ENCODE measurements at regions not wholly inside any gene's neighbourhood (a gene's known extent, or its start where the extent isn't known, plus 50 kb on each side); places are given as distances from the start of the nearest gene placed in this dataset.

DNA sequence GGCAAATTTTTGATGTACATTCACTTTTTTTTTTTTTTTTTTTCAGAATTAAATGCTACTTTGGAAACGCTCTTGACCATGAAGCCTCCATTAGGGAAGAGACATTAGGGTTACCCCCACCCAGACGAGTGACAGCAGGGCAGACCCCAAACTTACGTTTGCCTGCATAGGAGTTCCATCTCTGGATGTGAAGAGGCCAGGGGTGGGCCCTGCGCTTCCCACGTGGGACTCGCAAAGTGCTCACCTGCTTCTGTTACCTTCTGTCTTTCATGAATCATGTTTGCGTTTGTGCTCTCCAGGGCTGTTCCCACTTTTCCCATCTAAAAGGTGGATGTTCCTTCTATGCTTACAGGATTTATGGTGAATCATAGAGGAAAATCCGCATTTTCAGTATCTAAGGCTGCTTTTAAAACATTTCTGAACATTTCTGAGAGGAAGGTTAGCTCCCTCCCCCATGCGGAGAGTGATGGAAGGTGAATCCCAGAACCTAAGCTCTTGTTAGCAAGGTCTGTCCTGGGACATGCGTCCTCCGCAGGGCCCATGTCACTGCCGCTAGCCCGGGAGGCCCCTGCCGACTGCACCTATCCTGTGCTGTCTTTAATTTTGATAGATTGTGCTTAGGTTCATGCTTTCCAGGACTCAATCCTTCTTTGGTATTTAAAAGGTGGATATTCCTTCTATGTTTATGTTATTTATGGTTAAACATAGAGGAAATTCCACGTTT lies 135.7 kb upstream of the RTL1 start:
- no peaks in the 10 kb centered on the region for H3K36me3 ChIP-seq
- H3K27me3 ChIP-seq: no peaks in the 10 kb centered on the region
- H3K4me3 ChIP-seq: no peak overlapping the region
- H3K9ac ChIP-seq: no peak overlapping the region
- no peaks in the 10 kb centered on the region for H3K4me1 ChIP-seq
- no peak for TF ChIP-seq Cebpa-rat (IDR thresholded peaks at IDR 0.05)
- no peak overlapping the region for H3K27ac ChIP-seq
- H4K20me1 ChIP-seq: no peaks in the 10 kb centered on the region
- peaks cover 19% of the 10 kb centered on the region; the same call in 1 of the 2 replicates for H3K9me3 ChIP-seq
- no peak overlapping the region for H3K4me2 ChIP-seq

DNA sequence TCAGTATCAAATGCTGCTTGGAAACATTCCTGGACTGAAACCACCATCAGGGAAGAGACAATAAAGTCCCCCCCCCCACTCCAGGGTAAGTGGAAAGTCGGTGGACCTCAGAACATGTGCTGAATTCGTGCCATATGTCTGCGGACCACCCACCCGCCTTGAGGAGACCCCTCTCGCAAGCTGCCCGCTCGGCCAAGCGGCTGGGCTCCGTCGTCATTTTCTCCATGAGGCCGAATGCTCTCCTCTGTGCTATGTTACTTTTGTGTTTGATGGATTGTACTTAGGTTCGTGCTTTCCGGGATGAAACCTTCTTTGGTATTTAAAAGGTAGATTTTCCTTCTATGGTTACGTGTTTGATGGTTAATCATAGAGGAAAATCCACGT lies 136.2 kb upstream of the RTL1 start:
- Histone ChIP-seq H3K4me2 (no peak overlapping the region), H4K20me1 (no peaks in the 10 kb centered on the region), H3K27ac (no peak overlapping the region), H3K4me3 (no peak overlapping the region), H3K9me3 (peaks cover 19% of the 10 kb centered on the region; the same call in 1 of the 2 replicates), H3K4me1 (no peaks in the 10 kb centered on the region), H3K36me3 (no peaks in the 10 kb centered on the region), H3K9ac (no peak overlapping the region), H3K27me3 (no peaks in the 10 kb centered on the region)
- TF ChIP-seq Cebpa-rat (IDR thresholded peaks at IDR 0.05): no peak

DNA sequence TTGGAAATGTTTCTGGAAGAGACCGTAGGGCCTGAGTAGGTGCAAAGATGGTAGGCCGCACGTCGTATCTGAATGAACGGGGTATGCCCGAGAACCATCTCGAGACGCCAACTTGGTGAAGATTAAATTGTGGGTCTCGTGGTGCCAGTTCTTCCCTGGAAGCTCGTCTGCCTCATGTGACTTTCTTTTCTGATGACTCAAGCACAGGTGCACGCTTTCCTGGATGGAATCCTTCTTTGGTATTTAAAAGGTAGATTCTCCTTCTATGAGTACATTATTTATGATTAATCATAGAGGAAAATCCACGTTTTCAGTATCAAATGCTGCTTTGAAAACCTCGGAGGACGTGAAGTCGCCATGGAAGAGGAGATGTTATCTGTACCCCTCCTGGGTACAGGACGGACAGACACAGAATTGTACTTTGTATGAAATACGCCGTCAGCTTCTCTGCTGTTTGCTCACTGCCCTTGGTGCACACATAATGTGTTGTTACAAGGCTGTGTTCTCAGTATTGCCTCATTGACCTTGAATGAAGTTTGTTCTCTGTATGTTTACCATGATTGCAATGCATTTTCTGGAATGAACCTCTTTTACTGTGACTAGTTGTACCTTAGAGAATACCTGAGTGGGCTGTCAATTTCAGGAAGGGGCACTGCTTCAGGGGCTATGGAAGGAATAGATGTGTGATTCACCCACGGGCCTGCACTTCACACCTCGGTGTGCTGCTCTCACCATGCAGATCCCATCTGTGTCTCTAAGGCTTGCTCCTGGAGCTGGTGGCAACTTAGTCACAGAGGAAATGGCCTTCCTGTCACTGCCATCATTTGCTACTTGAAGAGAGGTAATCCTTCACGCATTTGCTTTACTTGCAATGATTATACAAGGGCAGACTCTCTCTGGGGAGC lies 137.3 kb upstream of the RTL1 start:
- Histone ChIP-seq H3K9me3 (peaks cover 19% of the 10 kb centered on the region; the same call in 1 of the 2 replicates), H3K4me2 (no peak overlapping the region), H3K27me3 (no peaks in the 10 kb centered on the region), H3K27ac (no peak overlapping the region), H3K4me3 (no peak overlapping the region), H3K4me1 (no peaks in the 10 kb centered on the region), H3K9ac (no peak overlapping the region), H4K20me1 (no peaks in the 10 kb centered on the region), H3K36me3 (no peaks in the 10 kb centered on the region)
- TF ChIP-seq Cebpa-rat (IDR thresholded peaks at IDR 0.05): no peak

DNA sequence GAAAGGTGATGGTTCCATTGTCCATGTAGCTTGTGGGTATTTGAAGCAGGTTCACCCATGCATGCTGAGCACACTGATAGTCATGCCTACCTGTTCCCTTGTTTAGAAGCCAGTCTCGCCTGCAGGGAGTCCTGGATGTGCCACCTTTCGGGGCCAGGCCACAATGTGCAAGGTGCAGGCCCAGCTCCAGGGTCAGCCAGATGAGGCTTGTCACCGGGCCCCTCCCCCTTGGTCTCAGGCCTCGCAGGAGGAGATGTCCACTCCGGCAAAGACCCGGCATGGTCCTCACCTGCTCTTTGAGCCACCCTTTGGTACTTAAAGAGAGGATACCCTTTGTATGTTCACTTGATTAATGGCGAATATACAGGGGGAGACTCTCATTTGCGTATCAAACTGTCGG lies 140.4 kb upstream of the RTL1 start:
- no peak overlapping the region for H3K27ac ChIP-seq
- no peaks in the 10 kb centered on the region for H3K4me1 ChIP-seq
- no peak overlapping the region for H3K4me3 ChIP-seq
- H3K9ac ChIP-seq: no peak overlapping the region
- no peaks in the 10 kb centered on the region for H3K27me3 ChIP-seq
- H3K36me3 ChIP-seq: no peaks in the 10 kb centered on the region
- no peak for TF ChIP-seq Cebpa-rat (IDR thresholded peaks at IDR 0.05)
- H4K20me1 ChIP-seq: no peaks in the 10 kb centered on the region
- H3K9me3 ChIP-seq: peaks cover 26% of the 10 kb centered on the region
- H3K4me2 ChIP-seq: no peak overlapping the region

DNA sequence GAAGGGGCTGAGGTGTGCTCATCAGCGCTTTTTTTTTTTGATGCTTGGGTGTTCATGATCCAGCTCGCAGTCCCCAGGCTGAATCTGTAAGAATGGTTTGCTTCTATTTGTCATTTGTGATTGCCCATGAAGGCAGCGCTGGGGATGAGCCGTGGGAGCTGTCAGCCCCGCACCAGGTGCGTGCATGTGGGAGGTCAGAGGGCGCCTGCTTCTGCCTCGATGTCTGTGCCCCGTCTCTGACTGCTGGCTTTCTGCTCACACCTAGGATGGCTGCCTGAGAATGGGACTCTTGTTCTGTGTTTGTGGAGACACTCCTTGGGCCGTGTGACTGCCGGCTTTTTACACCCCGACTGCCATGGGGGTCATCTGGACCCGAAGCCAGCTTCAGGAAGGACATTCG lies 141.2 kb upstream of the RTL1 start:
- no peak overlapping the region for H3K27ac ChIP-seq
- H3K4me1 ChIP-seq: 0 out of 2 replicates have a peak, but pooled peaks cover 2% of the 10 kb centered on the region
- H3K36me3 ChIP-seq: no peaks in the 10 kb centered on the region
- no peak for TF ChIP-seq Cebpa-rat (IDR thresholded peaks at IDR 0.05)
- H3K9me3 ChIP-seq: peaks cover 25% of the 10 kb centered on the region
- no peaks in the 10 kb centered on the region for H3K27me3 ChIP-seq
- no peaks in the 10 kb centered on the region for H4K20me1 ChIP-seq
- no peak overlapping the region for H3K9ac ChIP-seq
- H3K4me3 ChIP-seq: no peak overlapping the region
- H3K4me2 ChIP-seq: no peak overlapping the region

DNA sequence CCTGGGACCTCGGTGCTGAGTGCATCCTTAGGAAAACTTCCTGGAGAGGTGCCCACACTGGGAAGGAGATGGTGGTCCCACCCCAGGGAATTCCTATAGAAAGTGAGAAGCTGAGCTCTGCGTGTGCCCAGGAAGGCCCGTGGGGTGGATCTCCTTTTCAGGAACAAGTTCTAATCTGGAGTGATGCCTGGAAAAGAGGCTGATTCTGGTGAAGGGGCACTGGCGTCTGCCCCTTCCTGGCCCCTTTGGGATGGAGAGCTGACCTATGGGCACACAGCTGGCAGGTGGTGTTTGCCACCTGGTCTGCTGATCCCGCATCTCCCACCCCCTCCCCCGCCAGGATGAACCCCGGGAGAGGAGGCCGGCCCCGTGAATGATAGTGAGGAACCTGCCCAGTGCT lies 142.0 kb upstream of the RTL1 start:
- no peaks in the 10 kb centered on the region for H3K27me3 ChIP-seq

DNA sequence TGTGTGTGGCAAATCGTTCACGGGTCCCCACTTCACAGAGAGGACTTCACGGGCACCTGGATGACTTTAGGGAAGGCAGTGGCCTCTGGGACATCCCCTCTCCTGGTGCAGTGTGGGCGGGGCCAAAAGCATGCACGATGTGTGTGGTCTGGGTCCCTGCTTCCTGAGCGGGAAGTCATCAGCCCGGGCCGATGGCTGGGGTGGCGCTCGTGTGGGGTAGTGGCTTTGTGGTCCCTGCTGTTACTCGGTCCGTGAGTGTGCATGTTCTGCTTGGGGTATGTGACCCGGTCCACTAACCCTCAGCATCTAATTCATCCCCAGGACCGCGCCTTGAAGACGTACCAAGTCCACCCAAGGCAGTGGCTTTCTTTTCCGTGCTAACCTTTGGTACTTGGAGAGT lies 142.5 kb upstream of the RTL1 start:
- Histone ChIP-seq H3K4me1 (0 out of 2 replicates have a peak, but pooled peaks cover 4% of the 10 kb centered on the region), H3K4me3 (no peak overlapping the region), H3K9ac (no peak overlapping the region), H3K27me3 (no peaks in the 10 kb centered on the region), H3K36me3 (no peaks in the 10 kb centered on the region), H3K27ac (no peak overlapping the region), H4K20me1 (no peaks in the 10 kb centered on the region), H3K4me2 (no peak overlapping the region), H3K9me3 (peaks cover 25% of the 10 kb centered on the region)
- no peak for TF ChIP-seq Cebpa-rat (IDR thresholded peaks at IDR 0.05)

More for the DNA sequence above, 142.0 kb upstream of the RTL1 start:
- Histone ChIP-seq H3K9me3 (peaks cover 25% of the 10 kb centered on the region), H4K20me1 (no peaks in the 10 kb centered on the region), H3K9ac (no peak overlapping the region), H3K4me3 (no peak overlapping the region), H3K27ac (no peak overlapping the region), H3K36me3 (no peaks in the 10 kb centered on the region), H3K4me2 (no peak overlapping the region), H3K4me1 (0 out of 2 replicates have a peak, but pooled peaks cover 4% of the 10 kb centered on the region)
- no peak for TF ChIP-seq Cebpa-rat (IDR thresholded peaks at IDR 0.05)

DNA sequence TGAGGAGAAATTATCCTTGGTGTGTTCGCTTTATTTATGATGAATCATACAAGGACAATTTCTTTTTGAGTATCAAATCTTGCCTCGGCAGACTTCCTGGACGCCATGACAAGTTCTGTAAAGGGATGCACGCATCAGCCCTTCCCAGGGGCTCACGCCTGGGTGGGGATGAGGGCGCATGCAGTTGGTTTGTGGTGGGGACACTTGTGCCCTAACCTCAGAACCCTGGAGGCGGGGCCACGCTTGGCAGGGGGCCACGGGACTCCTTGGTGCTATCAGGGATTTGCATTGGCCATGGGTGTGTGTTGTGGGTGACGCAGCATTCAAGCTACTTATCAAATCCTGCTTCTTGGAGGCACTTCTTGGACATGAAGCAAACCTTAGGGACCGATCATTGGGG lies 143.8 kb upstream of the RTL1 start:
- H3K27me3 ChIP-seq: no peaks in the 10 kb centered on the region
- H3K9ac ChIP-seq: no peak overlapping the region
- H3K27ac ChIP-seq: no peak overlapping the region
- 0 out of 2 replicates have a peak, but pooled peaks cover 4% of the 10 kb centered on the region for H3K4me1 ChIP-seq
- H4K20me1 ChIP-seq: no peaks in the 10 kb centered on the region
- H3K36me3 ChIP-seq: no peaks in the 10 kb centered on the region
- H3K9me3 ChIP-seq: peaks cover 35% of the 10 kb centered on the region
- no peak overlapping the region for H3K4me3 ChIP-seq
- H3K4me2 ChIP-seq: no peak overlapping the region
- no peak for TF ChIP-seq Cebpa-rat (IDR thresholded peaks at IDR 0.05)

DNA sequence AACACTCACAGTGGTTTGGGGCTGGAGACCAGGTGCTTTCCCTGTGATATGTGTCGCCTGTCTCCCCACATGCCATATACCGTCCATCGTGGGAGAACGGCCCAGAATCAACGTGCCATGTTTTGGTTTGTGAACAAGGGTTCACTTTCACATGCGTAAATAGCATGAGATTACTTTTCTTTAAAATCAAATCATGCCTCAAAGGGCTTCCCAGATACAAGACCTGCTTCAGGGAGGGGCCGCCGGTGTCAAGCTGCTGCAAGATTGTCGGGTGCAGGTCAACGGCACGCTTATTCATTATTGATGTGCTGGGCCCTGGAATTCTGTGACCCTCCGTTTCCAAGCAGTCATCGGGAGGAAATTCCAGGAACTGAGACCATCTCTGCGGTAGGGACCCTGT lies 145.2 kb upstream of the RTL1 start:
- 0 out of 2 replicates have a peak, but pooled peaks cover 4% of the 10 kb centered on the region for H3K4me1 ChIP-seq
- no peaks in the 10 kb centered on the region for H3K27me3 ChIP-seq
- H3K36me3 ChIP-seq: no peaks in the 10 kb centered on the region
- no peak overlapping the region for H3K4me3 ChIP-seq
- H3K9me3 ChIP-seq: peaks cover 48% of the 10 kb centered on the region
- no peak overlapping the region for H3K4me2 ChIP-seq
- TF ChIP-seq Cebpa-rat (IDR thresholded peaks at IDR 0.05): no peak
- no peaks in the 10 kb centered on the region for H4K20me1 ChIP-seq
- no peak overlapping the region for H3K27ac ChIP-seq
- H3K9ac ChIP-seq: no peak overlapping the region

DNA sequence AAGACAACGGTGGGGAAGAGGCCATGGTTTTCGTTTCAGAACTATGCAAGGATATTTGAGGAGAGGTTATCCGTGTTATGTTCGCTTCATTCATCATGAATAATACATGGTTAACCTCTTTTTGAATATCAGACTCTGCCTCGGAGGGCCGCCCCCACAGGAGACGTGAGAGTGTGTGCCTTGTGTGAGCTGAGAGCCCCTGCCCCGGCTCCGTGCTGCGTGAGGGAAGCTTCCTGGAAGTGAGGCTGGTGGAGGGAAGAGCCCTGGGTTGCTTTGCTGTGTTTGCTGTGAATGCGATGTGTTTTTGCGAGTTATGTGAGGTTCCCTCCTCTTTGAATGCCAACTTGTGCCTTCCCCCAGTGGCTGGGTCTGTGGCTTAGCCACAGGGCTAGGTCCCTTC lies 146.0 kb upstream of the RTL1 start:
- no peak for TF ChIP-seq Cebpa-rat (IDR thresholded peaks at IDR 0.05)
- Histone ChIP-seq H3K4me2 (no peak overlapping the region), H4K20me1 (no peaks in the 10 kb centered on the region), H3K9ac (no peak overlapping the region), H3K27ac (no peak overlapping the region), H3K36me3 (no peaks in the 10 kb centered on the region), H3K9me3 (peaks cover 54% of the 10 kb centered on the region), H3K27me3 (no peaks in the 10 kb centered on the region), H3K4me3 (no peak overlapping the region), H3K4me1 (0 out of 2 replicates have a peak, but pooled peaks cover 4% of the 10 kb centered on the region)
